ENCODE measurements at regions not wholly inside any gene's neighbourhood (a gene's known extent, or its start where the extent isn't known, plus 50 kb on each side); places are given as distances from the start of the nearest gene placed in this dataset.
A peak's percentile ranks its signal among the peaks of the same experiment; 100 is the strongest.

DNA sequence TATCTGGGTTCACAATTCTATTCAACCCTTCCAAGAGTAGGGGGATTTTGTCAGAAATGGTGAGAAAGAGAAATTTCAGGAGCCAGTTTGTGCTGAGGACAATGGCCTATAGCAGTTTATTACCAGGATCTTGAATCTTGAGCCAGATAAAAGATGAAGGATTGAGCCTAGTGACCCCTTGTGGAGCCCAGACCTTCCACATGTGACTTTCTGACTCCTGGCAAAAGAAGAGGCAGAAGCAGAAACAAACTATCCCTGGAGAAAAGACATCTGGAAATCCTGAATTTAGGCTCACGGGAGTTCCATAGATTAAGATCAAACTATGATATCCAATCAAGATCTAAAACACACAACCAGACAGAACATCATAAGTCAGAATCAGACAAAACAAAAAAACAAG, 60.9 kb upstream of the CHRM2 start:
- H3K9me3 Mint-ChIP-seq = peaks cover 2 to 32% (median 19%) of the 10 kb centered on the region in 9 donors
- H3K27ac Mint-ChIP-seq = no peak overlapping the region
- POLR2A ChIA-PET = no interaction called here
- no peaks in the 10 kb centered on the region for H3K36me3 Mint-ChIP-seq
- H3K4me1 Mint-ChIP-seq = no peaks in the 10 kb centered on the region
- DNase-seq (no peak), ATAC-seq (no peak)
- H3K27me3 Mint-ChIP-seq = no peaks in the 10 kb centered on the region
- no peak overlapping the region for H3K4me3 Mint-ChIP-seq

DNA sequence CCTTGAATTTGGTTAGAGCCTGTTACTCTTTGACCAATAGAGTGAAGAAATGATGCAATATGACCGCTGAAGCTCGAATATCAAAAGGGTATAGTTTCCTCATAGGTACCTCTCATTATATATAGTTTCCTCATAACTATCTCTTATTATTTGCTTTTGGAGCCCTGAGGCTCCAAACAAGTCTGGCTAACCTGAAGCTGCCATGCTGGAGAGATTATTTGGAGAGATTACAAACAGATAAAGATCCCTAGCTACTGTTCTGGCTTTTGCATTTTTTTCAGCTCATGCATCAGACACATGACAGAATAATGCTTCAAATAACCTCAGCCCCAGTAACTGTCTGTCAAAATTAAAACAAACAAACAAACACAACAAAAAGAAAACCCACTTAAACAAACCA, 65.4 kb upstream of the CHRM2 start:
- DNase-seq (no peak), ATAC-seq (no peak)
- Mint-ChIP-seq H3K27me3 (no peaks in the 10 kb centered on the region), H3K9me3 (peaks cover 0 to 25% (median 17%) of the 10 kb centered on the region in 9 donors), H3K27ac (no peak overlapping the region), H3K36me3 (peaks cover 0 to 5% (median 0%) of the 10 kb centered on the region in 3 donors), H3K4me1 (no peaks in the 10 kb centered on the region), H3K4me3 (no peak overlapping the region)
- POLR2A ChIA-PET = no interaction called here

DNA sequence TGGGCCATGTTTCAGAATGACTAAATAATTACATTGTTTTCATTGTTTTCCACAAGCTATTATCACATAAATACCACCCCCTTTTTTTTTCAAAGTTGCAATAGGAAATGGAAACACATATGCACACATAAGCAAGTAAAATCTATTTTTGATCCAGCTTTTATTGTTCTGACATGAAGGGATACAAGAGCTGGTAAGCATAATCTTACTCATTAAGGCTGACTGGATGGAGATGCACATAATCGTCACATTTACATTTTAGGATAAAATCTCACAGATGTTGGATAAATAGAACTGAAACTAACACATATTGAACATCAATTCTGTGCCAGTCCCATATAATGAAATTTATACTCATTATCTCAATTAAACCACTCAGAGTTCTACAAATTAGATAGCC, 84.5 kb upstream of the CHRM2 start:
- H3K27ac Mint-ChIP-seq = no peak overlapping the region
- DNase-seq = no peak

DNA sequence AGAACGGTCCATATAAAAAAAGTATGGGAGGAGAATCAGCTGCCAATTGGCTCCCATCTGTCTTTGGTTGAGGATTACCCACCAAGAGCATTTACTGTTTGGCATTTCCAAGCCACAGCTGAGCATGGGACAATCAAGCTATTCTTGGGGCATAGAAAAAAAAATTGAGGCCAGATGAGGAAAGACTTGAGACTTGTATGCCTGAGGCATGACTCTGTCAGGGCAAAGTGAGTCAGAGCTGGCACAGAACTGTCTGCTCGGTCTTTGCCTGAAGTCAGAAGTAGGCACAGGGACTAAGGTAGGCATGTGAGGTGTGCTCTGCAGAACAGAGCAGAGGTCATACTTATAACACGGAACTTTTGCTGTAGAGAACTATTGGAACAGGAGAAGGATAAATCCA, 126.5 kb upstream of the CHRM2 start:
- Mint-ChIP-seq H3K27me3 (no peaks in the 10 kb centered on the region), H3K4me1 (no peaks in the 10 kb centered on the region), H3K27ac (no peak overlapping the region), H3K9me3 (peaks cover 6 to 48% (median 16%) of the 10 kb centered on the region in 9 donors), H3K4me3 (no peak overlapping the region), H3K36me3 (peaks cover 0 to 18% (median 0%) of the 10 kb centered on the region in 3 donors)
- POLR2A ChIA-PET = no interaction called here
- ATAC-seq = no peak
- no peak for DNase-seq

More for the DNA sequence above, 84.5 kb upstream of the CHRM2 start:
- no peaks in the 10 kb centered on the region for H3K27me3 Mint-ChIP-seq
- no peaks in the 10 kb centered on the region for H3K36me3 Mint-ChIP-seq
- POLR2A ChIA-PET = no interaction called here
- no peaks in the 10 kb centered on the region for H3K4me1 Mint-ChIP-seq
- no peak overlapping the region for H3K4me3 Mint-ChIP-seq
- no peak for ATAC-seq
- H3K9me3 Mint-ChIP-seq = peaks cover 0 to 41% (median 5%) of the 10 kb centered on the region in 9 donors

DNA sequence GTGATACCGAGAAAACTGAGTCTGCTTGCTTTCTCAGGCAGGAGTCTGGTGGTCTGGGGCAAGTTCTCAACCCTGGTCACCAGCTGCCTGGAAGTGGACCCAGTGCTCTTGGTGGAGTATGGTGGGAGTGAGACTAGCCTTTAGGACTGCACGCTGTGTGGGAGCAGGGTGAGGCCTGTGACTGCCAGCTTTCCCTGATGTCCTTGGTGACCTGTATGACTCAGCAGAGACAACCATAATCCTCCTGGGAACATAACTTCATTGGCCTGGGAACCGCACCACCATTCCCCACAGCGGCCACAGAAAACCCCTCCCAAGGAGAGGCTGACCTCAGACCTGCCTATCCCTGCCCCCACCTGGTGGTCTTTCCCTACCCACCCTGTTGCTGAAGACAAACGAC, 139.5 kb upstream of the CHRM2 start:
- no peaks in the 10 kb centered on the region for H3K36me3 Mint-ChIP-seq
- no peaks in the 10 kb centered on the region for H3K27me3 Mint-ChIP-seq
- peaks cover 0 to 42% (median 18%) of the 10 kb centered on the region in 9 donors for H3K9me3 Mint-ChIP-seq
- H3K4me1 Mint-ChIP-seq = no peaks in the 10 kb centered on the region
- no peak for ATAC-seq
- no peak overlapping the region for H3K27ac Mint-ChIP-seq
- no peak for DNase-seq
- no peak overlapping the region for H3K4me3 Mint-ChIP-seq
- POLR2A ChIA-PET = no interaction called here

DNA sequence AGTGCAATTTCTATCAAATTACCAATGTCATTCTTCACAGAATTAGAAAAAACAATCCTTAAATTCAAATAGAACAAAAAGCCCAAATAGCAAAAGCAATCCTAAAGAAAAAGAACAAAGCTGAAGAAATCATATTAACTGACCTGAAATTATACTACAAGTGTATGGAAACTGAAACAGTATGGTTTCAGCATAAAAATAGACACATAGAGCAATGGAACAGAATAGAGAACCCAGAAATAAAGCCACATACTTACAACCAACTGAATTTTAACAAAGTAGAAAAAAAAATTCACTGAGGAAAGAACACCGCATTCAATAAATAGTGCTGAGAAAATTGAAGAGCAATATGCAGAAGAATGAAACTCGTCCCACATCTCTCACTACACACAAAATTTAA, 142.0 kb upstream of the CHRM2 start:
- H3K9me3 Mint-ChIP-seq = peaks cover 0 to 33% (median 11%) of the 10 kb centered on the region in 9 donors
- no peak overlapping the region for H3K4me3 Mint-ChIP-seq
- H3K36me3 Mint-ChIP-seq = no peaks in the 10 kb centered on the region
- POLR2A ChIA-PET = no interaction called here
- ATAC-seq (no peak), DNase-seq (no peak)
- H3K4me1 Mint-ChIP-seq = no peaks in the 10 kb centered on the region
- H3K27ac Mint-ChIP-seq = no peak overlapping the region
- no peaks in the 10 kb centered on the region for H3K27me3 Mint-ChIP-seq

DNA sequence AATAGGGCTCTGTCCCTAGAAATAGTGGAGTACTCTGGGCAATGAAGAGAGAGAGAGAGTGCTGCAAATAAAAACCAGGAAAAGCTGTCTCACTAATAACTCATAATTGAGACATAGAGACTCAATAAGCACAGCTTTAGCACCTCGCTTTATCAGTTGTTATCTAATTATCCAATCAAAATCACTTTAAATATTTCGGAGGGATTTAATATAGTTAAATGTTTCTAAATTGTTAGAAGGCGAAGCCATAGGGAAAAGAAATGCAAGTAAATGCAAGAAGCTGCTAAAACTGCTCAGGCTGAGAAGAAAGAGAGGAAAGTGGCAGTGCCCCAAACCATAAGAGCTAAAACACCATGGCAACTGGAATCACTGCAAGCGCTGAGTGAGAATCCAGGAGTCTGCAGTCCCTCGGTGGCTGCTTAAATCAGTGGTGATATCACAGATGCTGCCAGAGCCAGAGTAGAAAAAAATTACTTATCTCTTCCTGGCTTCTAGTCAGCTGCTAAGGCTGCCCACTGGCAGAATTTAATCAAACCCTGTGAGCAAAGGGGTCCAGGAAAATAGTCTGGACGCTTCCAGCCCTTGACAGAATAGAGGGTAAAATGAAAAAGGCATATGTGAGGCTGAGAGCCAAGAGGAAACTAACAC, 150.4 kb upstream of the CHRM2 start:
- Mint-ChIP-seq H3K27me3 (no peaks in the 10 kb centered on the region), H3K4me3 (no peak overlapping the region), H3K36me3 (no peaks in the 10 kb centered on the region), H3K4me1 (no peaks in the 10 kb centered on the region), H3K27ac (peak overlapping the region in 1 of 10 donors; percentile 17), H3K9me3 (peaks cover 0 to 12% (median 6%) of the 10 kb centered on the region in 9 donors)
- no peak for DNase-seq
- POLR2A ChIA-PET = no interaction called here
- no peak for ATAC-seq

DNA sequence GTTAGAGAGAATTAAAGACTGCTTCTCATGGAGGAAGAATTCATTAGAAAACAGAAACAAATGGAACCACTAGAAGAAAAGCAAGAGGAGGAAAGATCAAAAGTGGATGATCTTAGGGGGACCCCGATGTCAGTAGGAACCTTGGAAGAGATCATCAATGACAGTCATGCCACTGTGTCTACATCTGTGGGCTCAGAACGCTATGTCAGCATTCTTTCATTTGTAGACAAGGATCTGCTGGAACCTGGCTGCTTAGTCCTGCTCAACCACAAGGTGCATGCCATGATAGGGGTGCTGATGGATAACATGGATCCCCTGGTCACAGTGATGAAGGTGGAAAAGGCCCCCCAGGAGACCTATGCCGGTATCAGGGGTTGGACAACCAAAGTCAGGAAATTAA, 154.4 kb upstream of the CHRM2 start:
- Mint-ChIP-seq H3K4me3 (no peak overlapping the region), H3K27ac (no peak overlapping the region), H3K27me3 (no peaks in the 10 kb centered on the region), H3K4me1 (no peaks in the 10 kb centered on the region), H3K9me3 (peaks cover 0 to 17% (median 9%) of the 10 kb centered on the region in 9 donors), H3K36me3 (no peaks in the 10 kb centered on the region)
- ATAC-seq (no peak), DNase-seq (no peak)
- POLR2A ChIA-PET = no interaction called here

DNA sequence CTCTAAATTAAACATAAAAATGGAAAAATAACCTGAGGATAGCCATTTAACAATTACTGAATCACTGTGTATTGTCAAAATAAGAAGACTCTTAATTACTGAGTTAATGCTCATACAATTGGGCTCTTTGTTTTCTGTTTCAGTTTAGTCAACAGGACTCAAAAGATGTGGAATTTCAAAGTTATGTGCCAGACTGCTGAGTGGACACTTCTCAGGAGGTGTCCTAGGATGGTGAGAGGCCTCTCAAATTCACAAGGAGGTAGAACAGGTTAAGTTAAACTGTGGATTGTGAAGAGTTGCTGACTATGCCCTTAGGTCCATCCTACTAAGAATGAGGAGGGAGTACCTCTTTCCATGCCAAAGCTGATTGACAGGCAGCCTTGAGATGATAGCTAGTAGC, 157.7 kb upstream of the CHRM2 start:
- H3K27me3 Mint-ChIP-seq = no peaks in the 10 kb centered on the region
- H3K9me3 Mint-ChIP-seq = peaks cover 2 to 19% (median 9%) of the 10 kb centered on the region in 9 donors
- H3K36me3 Mint-ChIP-seq = no peaks in the 10 kb centered on the region
- ATAC-seq = no peak
- no peak overlapping the region for H3K27ac Mint-ChIP-seq
- POLR2A ChIA-PET = no interaction called here
- no peak for DNase-seq
- H3K4me1 Mint-ChIP-seq = no peaks in the 10 kb centered on the region
- H3K4me3 Mint-ChIP-seq = no peak overlapping the region

DNA sequence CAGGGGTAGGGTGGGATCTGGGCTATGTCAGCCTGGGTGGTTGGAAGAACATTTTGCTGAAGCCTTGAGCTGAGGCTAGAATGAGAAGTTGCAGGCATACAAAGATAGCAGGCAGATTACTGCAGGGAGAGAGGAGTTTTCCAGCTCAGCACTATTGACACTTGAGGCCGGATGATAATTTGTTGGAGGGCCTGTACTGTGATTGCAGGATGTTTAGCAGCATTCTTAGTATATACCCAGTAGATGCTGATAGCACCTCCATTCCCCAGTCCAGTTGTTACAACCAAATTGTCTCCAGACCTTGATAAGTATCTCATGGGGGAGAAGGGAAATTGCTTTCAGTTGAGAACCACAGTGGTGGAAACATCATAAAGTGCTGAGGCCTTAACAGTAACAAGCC, 158.6 kb upstream of the CHRM2 start:
- Mint-ChIP-seq H3K4me3 (no peak overlapping the region), H3K9me3 (peaks cover 2 to 19% (median 9%) of the 10 kb centered on the region in 9 donors), H3K4me1 (no peaks in the 10 kb centered on the region), H3K36me3 (no peaks in the 10 kb centered on the region), H3K27me3 (no peaks in the 10 kb centered on the region), H3K27ac (no peak overlapping the region)
- DNase-seq (no peak), ATAC-seq (no peak)
- POLR2A ChIA-PET = no interaction called here

DNA sequence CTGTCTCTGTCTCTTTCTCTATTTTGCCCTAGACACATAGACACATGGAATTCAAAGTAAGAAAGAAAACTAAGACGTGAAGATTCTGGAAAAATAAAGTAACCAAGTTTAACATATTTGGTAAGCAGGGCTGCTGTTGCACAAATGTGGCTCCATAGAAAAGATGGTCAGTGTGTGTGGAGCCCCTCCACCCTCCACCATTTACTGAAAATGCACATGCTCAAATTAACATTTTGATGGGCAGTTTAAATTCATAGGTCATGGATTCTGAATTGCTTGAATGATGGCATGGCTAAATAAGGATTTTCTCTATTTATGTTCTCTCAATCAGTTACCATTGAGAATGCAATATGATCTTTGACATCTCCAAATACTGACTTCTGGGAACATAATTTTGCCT, 165.5 kb upstream of the CHRM2 start:
- Mint-ChIP-seq H3K9me3 (peaks cover 0 to 12% (median 4%) of the 10 kb centered on the region in 9 donors), H3K27me3 (no peaks in the 10 kb centered on the region), H3K36me3 (no peaks in the 10 kb centered on the region), H3K27ac (no peak overlapping the region), H3K4me3 (no peak overlapping the region), H3K4me1 (no peaks in the 10 kb centered on the region)
- ATAC-seq (no peak), DNase-seq (no peak)
- POLR2A ChIA-PET = no interaction called here

DNA sequence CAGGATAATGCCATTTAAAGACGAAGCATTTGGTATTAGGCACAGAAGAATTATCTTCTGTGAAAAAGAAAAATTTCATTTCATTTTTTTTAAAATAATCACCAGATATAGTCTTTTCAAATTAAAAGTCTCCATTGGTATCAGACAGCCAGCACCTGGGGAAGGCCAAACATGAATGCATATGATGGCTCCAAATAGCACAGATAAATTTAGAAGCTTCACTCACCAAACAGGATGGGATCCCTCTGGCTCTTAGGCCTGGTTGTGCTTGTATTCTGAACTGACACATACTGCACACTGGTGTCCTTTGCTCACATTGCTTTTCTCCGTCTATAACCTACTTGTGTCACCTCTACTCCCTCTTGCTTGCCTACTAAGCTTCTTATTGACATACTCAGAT, 169.5 kb upstream of the CHRM2 start:
- Mint-ChIP-seq H3K27me3 (no peaks in the 10 kb centered on the region), H3K4me3 (no peak overlapping the region), H3K9me3 (peaks cover 0 to 12% (median 6%) of the 10 kb centered on the region in 9 donors), H3K36me3 (no peaks in the 10 kb centered on the region), H3K4me1 (no peaks in the 10 kb centered on the region), H3K27ac (peak overlapping the region in 1 of 10 donors; percentile 6)
- ATAC-seq = no peak
- POLR2A ChIA-PET = no interaction called here
- no peak for DNase-seq

DNA sequence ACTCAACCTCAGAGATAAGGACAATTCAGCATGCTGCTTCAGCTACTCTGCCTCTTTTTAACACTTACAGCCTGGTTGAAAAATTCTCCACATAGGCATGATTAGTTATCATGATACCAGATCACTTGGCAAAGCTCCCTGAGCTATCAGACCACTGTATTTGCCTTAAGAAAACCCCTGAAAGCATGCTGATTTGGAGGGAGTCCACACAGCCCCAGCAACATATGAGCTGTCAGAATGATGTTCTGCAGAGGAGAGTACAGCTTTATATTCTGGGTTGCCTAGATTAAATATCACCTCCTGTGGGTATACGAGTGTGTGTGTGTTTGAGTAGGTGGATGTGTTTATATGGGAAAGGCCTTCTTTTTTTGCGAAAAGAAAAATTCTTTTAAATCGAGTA, 170.2 kb upstream of the CHRM2 start:
- no peak for ATAC-seq
- H3K36me3 Mint-ChIP-seq = no peaks in the 10 kb centered on the region
- H3K27me3 Mint-ChIP-seq = no peaks in the 10 kb centered on the region
- no peaks in the 10 kb centered on the region for H3K4me1 Mint-ChIP-seq
- POLR2A ChIA-PET = no interaction called here
- H3K9me3 Mint-ChIP-seq = peaks cover 0 to 13% (median 2%) of the 10 kb centered on the region in 9 donors
- DNase-seq = no peak
- no peak overlapping the region for H3K27ac Mint-ChIP-seq
- no peak overlapping the region for H3K4me3 Mint-ChIP-seq

DNA sequence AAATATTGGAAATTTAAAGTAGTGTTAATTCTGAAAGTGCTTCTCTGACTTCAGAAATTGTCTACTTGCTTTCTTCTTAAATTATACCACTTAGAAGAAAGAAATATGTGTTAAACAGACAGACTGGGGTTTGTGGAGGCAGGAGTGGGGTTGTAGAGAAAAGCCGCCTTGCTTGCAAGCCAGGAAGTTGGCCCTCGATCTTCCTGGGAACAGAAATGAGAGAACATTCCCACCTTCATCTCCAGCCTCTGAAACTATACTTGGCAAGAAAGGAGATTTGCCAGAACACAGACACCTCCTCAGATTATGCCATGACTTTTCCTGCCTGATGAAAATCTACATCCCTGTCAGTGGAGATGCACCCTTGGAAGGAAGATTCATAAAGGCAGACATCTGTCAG, 171.2 kb upstream of the CHRM2 start:
- Mint-ChIP-seq H3K4me3 (no peak overlapping the region), H3K27ac (no peak overlapping the region), H3K4me1 (no peaks in the 10 kb centered on the region), H3K9me3 (peaks cover 0 to 13% (median 3%) of the 10 kb centered on the region in 9 donors), H3K36me3 (no peaks in the 10 kb centered on the region), H3K27me3 (no peaks in the 10 kb centered on the region)
- DNase-seq = no peak
- POLR2A ChIA-PET = no interaction called here
- ATAC-seq = no peak
